ENCODE measurements at regions not wholly inside any gene's neighbourhood (a gene's known extent, or its start where the extent isn't known, plus 50 kb on each side); places are given as distances from the start of the nearest gene placed in this dataset.
A peak's percentile ranks its signal among the peaks of the same experiment; 100 is the strongest.
"Not testable (repeated sequence)": the region's sequence is repeated elsewhere in the genome, so short reads cannot be mapped to it uniquely, and the experiment has no call there.

GRCh38 chr9:129435291-129435690 is 185.6 kb downstream of the C9orf50 start:
- no peak overlapping the region for H3K27ac Mint-ChIP-seq
- peaks cover 19% of the 10 kb centered on the region for H3K4me1 Mint-ChIP-seq
- no peaks in the 10 kb centered on the region for H3K36me3 Mint-ChIP-seq
- H3K9me3 Mint-ChIP-seq: no peaks in the 10 kb centered on the region
- H3K27me3 Mint-ChIP-seq: peaks cover 17% of the 10 kb centered on the region
- peak overlapping the region; percentile 27 for H3K4me3 Mint-ChIP-seq

GRCh38 chr9:129434187-129434586 is 186.7 kb downstream of the C9orf50 start:
- Mint-ChIP-seq H3K27ac (no peak overlapping the region), H3K27me3 (peaks cover 13% of the 10 kb centered on the region), H3K9me3 (no peaks in the 10 kb centered on the region), H3K4me1 (peaks cover 19% of the 10 kb centered on the region), H3K36me3 (no peaks in the 10 kb centered on the region), H3K4me3 (no peak overlapping the region)

GRCh38 chr9:129432297-129433154 is 188.4 kb downstream of the C9orf50 start:
- Mint-ChIP-seq H3K36me3 (no peaks in the 10 kb centered on the region), H3K27me3 (peaks cover 3% of the 10 kb centered on the region), H3K4me3 (no peak overlapping the region), H3K27ac (no peak overlapping the region), H3K9me3 (no peaks in the 10 kb centered on the region), H3K4me1 (peaks cover 7% of the 10 kb centered on the region)

- Mint-ChIP-seq H3K4me3 (no peak overlapping the region), H3K27ac (no peak overlapping the region), H3K9me3 (no peaks in the 10 kb centered on the region), H3K4me1 (no peaks in the 10 kb centered on the region), H3K27me3 (no peaks in the 10 kb centered on the region), H3K36me3 (no peaks in the 10 kb centered on the region)
Observed at GRCh38 chr9:129430940-129431643, 189.8 kb downstream of the C9orf50 start.

- H3K4me1 Mint-ChIP-seq: no peaks in the 10 kb centered on the region
- no peak overlapping the region for H3K4me3 Mint-ChIP-seq
- H3K9me3 Mint-ChIP-seq: no peaks in the 10 kb centered on the region
- no peaks in the 10 kb centered on the region for H3K27me3 Mint-ChIP-seq
- H3K36me3 Mint-ChIP-seq: no peaks in the 10 kb centered on the region
- no peak overlapping the region for H3K27ac Mint-ChIP-seq
Observed at GRCh38 chr9:129428864-129429577, 191.9 kb downstream of the C9orf50 start.

- H3K9me3 Mint-ChIP-seq: no peaks in the 10 kb centered on the region
- H3K27ac Mint-ChIP-seq: no peak overlapping the region
- peaks cover 5% of the 10 kb centered on the region for H3K4me1 Mint-ChIP-seq
- H3K27me3 Mint-ChIP-seq: no peaks in the 10 kb centered on the region
- H3K4me3 Mint-ChIP-seq: no peak overlapping the region
- no peaks in the 10 kb centered on the region for H3K36me3 Mint-ChIP-seq
Observed at GRCh38 chr9:129427149-129427548, 193.8 kb downstream of the C9orf50 start.

GRCh38 chr9:129423755-129424154 is 197.1 kb downstream of the C9orf50 start:
- not testable (repeated sequence) for H3K27ac Mint-ChIP-seq, H3K36me3 Mint-ChIP-seq, H3K9me3 Mint-ChIP-seq, H3K27me3 Mint-ChIP-seq, H3K4me1 Mint-ChIP-seq, H3K4me3 Mint-ChIP-seq

- no peaks in the 10 kb centered on the region for H3K36me3 Mint-ChIP-seq
- peaks cover 5% of the 10 kb centered on the region for H3K4me1 Mint-ChIP-seq
- H3K4me3 Mint-ChIP-seq: no peak overlapping the region
- no peaks in the 10 kb centered on the region for H3K27me3 Mint-ChIP-seq
- no peak overlapping the region for H3K27ac Mint-ChIP-seq
- H3K9me3 Mint-ChIP-seq: no peaks in the 10 kb centered on the region
Observed at GRCh38 chr9:129423216-129423615, 197.7 kb downstream of the C9orf50 start.

- Mint-ChIP-seq H3K27me3 (no peaks in the 10 kb centered on the region), H3K4me3 (no peak overlapping the region), H3K9me3 (no peaks in the 10 kb centered on the region), H3K36me3 (no peaks in the 10 kb centered on the region), H3K27ac (no peak overlapping the region), H3K4me1 (peaks cover 5% of the 10 kb centered on the region)
Observed at GRCh38 chr9:129422843-129423192, 198.1 kb downstream of the C9orf50 start.

- no peaks in the 10 kb centered on the region for H3K36me3 Mint-ChIP-seq
- H3K9me3 Mint-ChIP-seq: no peaks in the 10 kb centered on the region
- H3K4me3 Mint-ChIP-seq: no peak overlapping the region
- no peaks in the 10 kb centered on the region for H3K27me3 Mint-ChIP-seq
- H3K4me1 Mint-ChIP-seq: peaks cover 5% of the 10 kb centered on the region
- peak overlapping the region; percentile 14 for H3K27ac Mint-ChIP-seq
Observed at GRCh38 chr9:129422032-129422842, 198.7 kb downstream of the C9orf50 start.

GRCh38 chr9:129421371-129421770 is 199.5 kb downstream of the C9orf50 start:
- Mint-ChIP-seq H3K27me3 (no peaks in the 10 kb centered on the region), H3K9me3 (no peaks in the 10 kb centered on the region), H3K4me3 (no peak overlapping the region), H3K4me1 (peaks cover 5% of the 10 kb centered on the region), H3K27ac (no peak overlapping the region), H3K36me3 (no peaks in the 10 kb centered on the region)

GRCh38 chr9:129420721-129421120 is 200.2 kb downstream of the C9orf50 start:
- Mint-ChIP-seq H3K9me3 (no peaks in the 10 kb centered on the region), H3K36me3 (no peaks in the 10 kb centered on the region), H3K27ac (no peak overlapping the region), H3K27me3 (no peaks in the 10 kb centered on the region), H3K4me3 (no peak overlapping the region), H3K4me1 (peaks cover 5% of the 10 kb centered on the region)

- Mint-ChIP-seq H3K4me1 (peaks cover 7% of the 10 kb centered on the region), H3K27me3 (no peaks in the 10 kb centered on the region), H3K27ac (no peak overlapping the region), H3K9me3 (no peaks in the 10 kb centered on the region), H3K36me3 (no peaks in the 10 kb centered on the region), H3K4me3 (no peak overlapping the region)
Observed at GRCh38 chr9:129419382-129419899, 201.5 kb downstream of the C9orf50 start.

GRCh38 chr9:129418451-129418850 is 202.4 kb downstream of the C9orf50 start:
- H3K27ac Mint-ChIP-seq: no peak overlapping the region
- no peaks in the 10 kb centered on the region for H3K27me3 Mint-ChIP-seq
- no peaks in the 10 kb centered on the region for H3K36me3 Mint-ChIP-seq
- H3K9me3 Mint-ChIP-seq: no peaks in the 10 kb centered on the region
- peaks cover 9% of the 10 kb centered on the region for H3K4me1 Mint-ChIP-seq
- no peak overlapping the region for H3K4me3 Mint-ChIP-seq

Measured in activated naive CD4-positive, alpha-beta T cell treated with anti-CD3 and anti-CD28 coated beads, Interleukin-2, amount 50 U/mL, for 24 hours (primary cell).